Keratinocyte (primary cell): ENCODE measurements at regions not wholly inside any gene's neighbourhood (a gene's known extent, or its start where the extent isn't known, plus 50 kb on each side); places are given as distances from the start of the nearest gene placed in this dataset.

ENCODE experiments used
- EZH2 ChIP-seq: IDR thresholded peaks from one replicate; pipeline ENCODE4 v1.6.1; 2012; ENCODE audit warnings: inconsistent platforms, mild to moderate bottlenecking, low read length, moderate library complexity
- TF ChIP-seq, protein P1 (sequence below), 3 experiments: IDR thresholded peaks in 1 of 3; conservative IDR thresholded peaks in 1 of 3; optimal IDR thresholded peaks in 1 of 3; 2 replicates in 2 of 3; 3 replicates in 1 of 3; pipeline versions ENCODE3 to v1.5.1; 2011; ENCODE audit warnings: low read length in 3 of 3, mild to moderate bottlenecking in 3 of 3, moderate library complexity in 2 of 3, control low read depth in 1 of 3, inconsistent platforms in 1 of 3; ENCODE audit not compliant: insufficient read depth in 2 of 3; ENCODE audit errors: extremely low read depth in 1 of 3

GRCh38 chr3:83873550-83873949 is 1085.2 kb upstream of the CADM2 start:
- TF ChIP-seq, protein P1, sequence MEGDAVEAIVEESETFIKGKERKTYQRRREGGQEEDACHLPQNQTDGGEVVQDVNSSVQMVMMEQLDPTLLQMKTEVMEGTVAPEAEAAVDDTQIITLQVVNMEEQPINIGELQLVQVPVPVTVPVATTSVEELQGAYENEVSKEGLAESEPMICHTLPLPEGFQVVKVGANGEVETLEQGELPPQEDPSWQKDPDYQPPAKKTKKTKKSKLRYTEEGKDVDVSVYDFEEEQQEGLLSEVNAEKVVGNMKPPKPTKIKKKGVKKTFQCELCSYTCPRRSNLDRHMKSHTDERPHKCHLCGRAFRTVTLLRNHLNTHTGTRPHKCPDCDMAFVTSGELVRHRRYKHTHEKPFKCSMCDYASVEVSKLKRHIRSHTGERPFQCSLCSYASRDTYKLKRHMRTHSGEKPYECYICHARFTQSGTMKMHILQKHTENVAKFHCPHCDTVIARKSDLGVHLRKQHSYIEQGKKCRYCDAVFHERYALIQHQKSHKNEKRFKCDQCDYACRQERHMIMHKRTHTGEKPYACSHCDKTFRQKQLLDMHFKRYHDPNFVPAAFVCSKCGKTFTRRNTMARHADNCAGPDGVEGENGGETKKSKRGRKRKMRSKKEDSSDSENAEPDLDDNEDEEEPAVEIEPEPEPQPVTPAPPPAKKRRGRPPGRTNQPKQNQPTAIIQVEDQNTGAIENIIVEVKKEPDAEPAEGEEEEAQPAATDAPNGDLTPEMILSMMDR (optimal IDR thresholded peaks at IDR 0.05 in 1 of 3, IDR thresholded peaks at IDR 0.05 in 1 of 3, conservative IDR thresholded peaks at IDR 0.05 in 1 of 3; ENCODE audit: extremely low read depth in 1 of 3, insufficient read depth in 2 of 3, low read length in 3 of 3) = no peak
- TF ChIP-seq EZH2 = no peak
